K562 (cell line): ENCODE measurements at regions not wholly inside any gene's neighbourhood (a gene's known extent, or its start where the extent isn't known, plus 50 kb on each side); places are given as distances from the start of the nearest gene placed in this dataset.
A peak's percentile ranks its signal among the peaks of the same experiment; 100 is the strongest.

ENCODE experiments used
- ATAC-seq: fragments of 200-7000 bp; cut with Tn5 transposase; 3 replicates; pipeline ENCODE4 v1.9.1; 2020; ENCODE audit warnings: moderate library complexity
- BruUV-seq: library from RNA; stranded (reverse); fragments of 400-500 nt; replicated peaks from 2 replicates; lab custom pipeline; 2021; lab: Mats Ljungman, UMichigan
- CTCF ChIA-PET: fragments of 300-600 bp; formaldehyde crosslinking; extraction: SDS; loops from one replicate; lab custom pipeline; 2021; ENCODE audit warnings: low intra/inter-chr PET ratio; lab: Yijun Ruan, JAX
- POLR2A ChIA-PET: fragments of 300-600, 350-650 bp; sonication (Branson Sonifier 250); formaldehyde crosslinking; extraction: SDS; loops from one replicate; lab custom pipeline; 2021; ENCODE audit warnings: antibody characterized with exemption, inconsistent platforms; lab: Yijun Ruan, JAX
- DNase-seq, 4 experiments: peaks; one replicate each; pipeline versions ENCODE4 v3.0.0 to v3.0.0-alpha.2; 2011 to 2018; ENCODE audit warnings: low spot score in 3 of 4, mixed read lengths in 3 of 4; ENCODE audit errors: extremely low read depth in 1 of 4
- FAIRE-seq: peaks from 2 replicates; lab custom pipeline; 2011; peaks lifted over from hg19 to GRCh38; lab: Jason Lieb, UNC
- H2AFZ ChIP-seq: 2 replicates; pipeline ENCODE4 v1.6.0; 2011; ENCODE audit warnings: low read depth, low read length, control low read depth, inconsistent platforms
- H3K27ac ChIP-seq: fragments of 200-600 bp; 3 replicates; pipeline ENCODE4 v1.8.0; 2011; ENCODE audit warnings: low read depth, mild to moderate bottlenecking, control low read depth, inconsistent platforms, low read length, moderate library complexity, mixed read lengths; ENCODE audit errors: extremely low read depth
- H3K27me3 ChIP-seq, 2 experiments: fragments of 300-600 bp in 1 of 2; 2 replicates in 1 of 2; 3 replicates in 1 of 2; pipeline versions ENCODE4 v1.6.0 to v1.8.0; 2011; ENCODE audit warnings: inconsistent platforms in 2 of 2, low read length in 2 of 2, mild to moderate bottlenecking in 1 of 2, mixed read lengths in 1 of 2, moderate library complexity in 1 of 2; ENCODE audit not compliant: control insufficient read depth in 2 of 2, insufficient read depth in 2 of 2
- H3K36me3 ChIP-seq: fragments of 300-600 bp; 3 replicates; pipeline ENCODE4 v1.8.0; 2011; ENCODE audit warnings: mild to moderate bottlenecking, low read length, inconsistent platforms; ENCODE audit not compliant: control insufficient read depth, insufficient read depth
- H3K4me1 ChIP-seq, 2 experiments: fragments of 200-600 bp in 1 of 2; replicated peaks in 1 of 2; 2 replicates in 1 of 2; 3 replicates in 1 of 2; pipeline versions ENCODE4 v1.5.1 to v1.8.0; 2011; ENCODE audit warnings: inconsistent platforms in 2 of 2, low read length in 2 of 2, mild to moderate bottlenecking in 1 of 2, mixed read lengths in 1 of 2, moderate library complexity in 1 of 2; ENCODE audit not compliant: control insufficient read depth in 2 of 2, insufficient read depth in 2 of 2
- H3K4me2 ChIP-seq: 2 replicates; pipeline ENCODE4 v1.6.1; 2011; ENCODE audit warnings: low read length, control low read depth, inconsistent platforms, mixed read lengths; ENCODE audit not compliant: insufficient read depth
- H3K4me3 ChIP-seq: fragments of 200-600 bp; sonication (generic), shearing (Covaris generic); 2 replicates; pipeline ENCODE4 v1.5.1; 2016; ENCODE audit warnings: control low read depth, inconsistent platforms
- H3K79me2 ChIP-seq: fragments of 200-600 bp; 3 replicates; pipeline ENCODE4 v1.8.0; 2011; ENCODE audit warnings: low read length, inconsistent platforms; ENCODE audit not compliant: control insufficient read depth, insufficient read depth
- H3K9ac ChIP-seq, 2 experiments: 2 replicates each; pipeline versions ENCODE4 v1.6.0 to v1.6.1; 2011; ENCODE audit warnings: low read depth in 2 of 2, low read length in 2 of 2, control low read depth in 1 of 2, inconsistent platforms in 1 of 2, mild to moderate bottlenecking in 1 of 2, mixed read lengths in 1 of 2; ENCODE audit not compliant: insufficient read depth in 1 of 2
- H3K9me1 ChIP-seq: one replicate; pipeline ENCODE4 v1.6.0; 2011; ENCODE audit warnings: inconsistent platforms, mild to moderate bottlenecking, low read length, moderate library complexity; ENCODE audit not compliant: control insufficient read depth, insufficient read depth
- H3K9me3 ChIP-seq: replicated peaks from 2 replicates; pipeline ENCODE4 v1.5.1; 2011; ENCODE audit warnings: low read depth, low read length, inconsistent platforms; ENCODE audit not compliant: control insufficient read depth, insufficient read depth
- H4K20me1 ChIP-seq: replicated peaks from 2 replicates; pipeline ENCODE4 v1.6.1; 2011; ENCODE audit warnings: low read length, inconsistent platforms, mixed read lengths; ENCODE audit not compliant: control insufficient read depth, insufficient read depth
- ASH1L ChIP-seq: fragments of 450-650 bp; IDR thresholded peaks from 2 replicates; pipeline ENCODE4 v1.6.1; 2018; ENCODE audit warnings: borderline replicate concordance, mild to moderate bottlenecking, low read depth; ENCODE audit not compliant: partially characterized antibody
- C11orf30 ChIP-seq: fragments of 450-650 bp; IDR thresholded peaks from 2 replicates; pipeline ENCODE4 v1.6.1; 2016; ENCODE audit warnings: low read depth, mild to moderate bottlenecking
- CEBPG ChIP-seq, 3 experiments: fragments of 200-800 bp in 1 of 3; sonication (Bioruptor generic) in 1 of 3; sonication (generic) in 1 of 3; formaldehyde crosslinking in 1 of 3; IDR thresholded peaks in 2 of 3; conservative IDR thresholded peaks in 1 of 3; 2 replicates each; pipeline versions ENCODE4 v1.6.1 to v1.8.0; 2016 to 2022; ENCODE audit warnings: missing compliant biosample characterization in 2 of 3, missing genetic modification characterization in 2 of 3, mild to moderate bottlenecking in 1 of 3, missing genetic modification reagents in 1 of 3
- FOXA1 ChIP-seq: fragments of 450-650 bp; IDR thresholded peaks from 2 replicates; pipeline ENCODE4 v1.6.1; 2016; ENCODE audit warnings: mild to moderate bottlenecking, borderline replicate concordance
- ILF3 ChIP-seq: fragments of 450-650 bp; IDR thresholded peaks from 2 replicates; pipeline ENCODE4 v1.6.1; 2018; ENCODE audit warnings: antibody characterized with exemption, mild to moderate bottlenecking, moderate library complexity, borderline replicate concordance
- MEIS2 ChIP-seq: fragments of 450-650 bp; IDR thresholded peaks from 2 replicates; pipeline ENCODE4 v1.6.1; 2014; ENCODE audit warnings: mild to moderate bottlenecking; ENCODE audit not compliant: partially characterized antibody
- PYGO2 ChIP-seq: fragments of 450-650 bp; IDR thresholded peaks from 2 replicates; pipeline ENCODE4 v1.6.1; 2016; ENCODE audit warnings: mild to moderate bottlenecking, missing genetic modification characterization, moderate library complexity, missing compliant biosample characterization
- THRA ChIP-seq: fragments of 450-650 bp; IDR thresholded peaks from 2 replicates; pipeline ENCODE4 v1.6.1; 2017; ENCODE audit warnings: mild to moderate bottlenecking, moderate library complexity
- ZNF316 ChIP-seq: fragments of 450-650 bp; IDR thresholded peaks from 2 replicates; pipeline ENCODE4 v1.6.1; 2016
- WGBS: fragments of 100-300 bp; shearing (Covaris generic); methylation state at CpG from one replicate; pipeline ENCODE4 v1.1.6; 2016; ENCODE audit warnings: low coverage, mixed read lengths; ENCODE audit not compliant: insufficient coverage; ENCODE audit errors: missing lambda C conversion rate; 5-methylcytosine and 5-hydroxymethylcytosine counted together
- in situ Hi-C: fragments of 300-500 bp; cut with MboI; formaldehyde crosslinking; loops from 4 replicates; pipeline ENCODE4 v1.15.0; 2018; ENCODE audit warnings: inconsistent platforms, mixed read lengths
- intact Hi-C: fragments of 100-400 bp; cut with micrococcal nuclease; formaldehyde crosslinking; loops from 2 replicates; pipeline ENCODE4 v1.14.2; 2022

GRCh38 chr9:107630156-107630555, 140.6 kb upstream of the KLF4 start (continued):
- no peak for TF ChIP-seq ASH1L
- TF ChIP-seq, all 486 proteins: peak for 0

GRCh38 chr9:107628444-107628843, 138.9 kb upstream of the KLF4 start:
- H2AFZ ChIP-seq: no peak overlapping the region
- TF ChIP-seq C11orf30 (peak; percentile 30; the same call in 1 of the 2 replicates), ILF3 (no peak), ZNF316 (peak; percentile 54)
- TF ChIP-seq, all 486 proteins: peak for 2
- H3K9me1 ChIP-seq: no peaks in the 10 kb centered on the region
- H3K27me3 ChIP-seq: peaks cover 7 to 43% of the 10 kb centered on the region in 2 experiments
- no peak overlapping the region for H3K27ac ChIP-seq
- in situ Hi-C loops: no loop called here
- no peaks in the 10 kb centered on the region for H3K79me2 ChIP-seq
- no peaks in the 10 kb centered on the region for H4K20me1 ChIP-seq
- 4% methylated on average over 10 of the region's 11 CpGs for WGBS
- H3K36me3 ChIP-seq: no peaks in the 10 kb centered on the region
- intact Hi-C loops: no loop called here
- FAIRE-seq (no peak), DNase-seq (no peak), ATAC-seq (no peak)
- ChIA-PET POLR2A (no interaction called here), CTCF (no interaction called here)
- H3K4me2 ChIP-seq: no peak overlapping the region
- H3K4me3 ChIP-seq: no peak overlapping the region
- H3K4me1 ChIP-seq: no peaks in the 10 kb centered on the region
- H3K9ac ChIP-seq: no peak overlapping the region
- no TSS peak for BruUV-seq
- H3K9me3 ChIP-seq: no peaks in the 10 kb centered on the region

GRCh38 chr9:107627781-107628180, 138.2 kb upstream of the KLF4 start:
- Histone ChIP-seq H3K4me2 (no peak overlapping the region), H2AFZ (no peak overlapping the region), H4K20me1 (no peaks in the 10 kb centered on the region), H3K9me1 (no peaks in the 10 kb centered on the region), H3K4me1 (no peaks in the 10 kb centered on the region), H3K36me3 (no peaks in the 10 kb centered on the region), H3K9ac (no peak overlapping the region), H3K79me2 (no peaks in the 10 kb centered on the region), H3K4me3 (no peak overlapping the region), H3K9me3 (no peaks in the 10 kb centered on the region), H3K27ac (no peak overlapping the region), H3K27me3 (peaks cover 6 to 44% of the 10 kb centered on the region in 2 experiments; a peak in 4 of 5 replicates)
- ChIA-PET POLR2A (no interaction called here), CTCF (no interaction called here)
- no TSS peak for BruUV-seq
- FAIRE-seq (no peak), ATAC-seq (no peak), DNase-seq (no peak)
- in situ Hi-C loops (no loop called here), intact Hi-C loops (no loop called here)
- 0% methylated on average over 3 of the region's 4 CpGs for WGBS
- TF ChIP-seq PYGO2 (tag): no peak
- TF ChIP-seq THRA: no peak
- no peak for TF ChIP-seq FOXA1
- no peak for TF ChIP-seq MEIS2
- no peak for TF ChIP-seq CEBPG (CRISPR knock-in tag; IDR thresholded peaks at IDR 0.05)
- TF ChIP-seq CEBPG (tag; conservative IDR thresholded peaks at IDR 0.05 in 1 of 2, IDR thresholded peaks at IDR 0.05 in 1 of 2): no peak
